ENCODE measurements at regions not wholly inside any gene's neighbourhood (a gene's known extent, or its start where the extent isn't known, plus 50 kb on each side); places are given as distances from the start of the nearest gene placed in this dataset.

GRCh38 chr11:104522123-104522522 is 358.2 kb upstream of the PDGFD start:
- DNase-seq, result no peak

DNA sequence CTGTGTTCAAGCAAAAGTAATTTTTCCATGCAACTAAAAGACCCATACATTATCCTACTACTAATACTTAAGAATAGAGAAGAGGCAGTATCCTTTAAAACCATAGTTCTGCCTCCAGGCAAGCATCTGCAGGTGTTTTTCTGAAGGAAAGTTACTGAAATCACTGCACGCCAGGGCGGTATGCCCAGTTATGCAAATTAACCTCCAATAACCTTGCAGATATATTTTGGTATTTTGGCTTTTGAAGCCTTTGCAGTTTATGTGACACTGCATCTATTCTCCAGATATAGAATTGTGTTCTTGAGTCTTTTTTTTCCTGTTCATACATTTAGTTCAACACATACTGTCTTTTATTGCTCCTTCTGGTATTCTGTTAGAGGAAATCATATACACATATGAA is 346.2 kb upstream of the PDGFD start:
- DNase-seq, result no peak

DNA sequence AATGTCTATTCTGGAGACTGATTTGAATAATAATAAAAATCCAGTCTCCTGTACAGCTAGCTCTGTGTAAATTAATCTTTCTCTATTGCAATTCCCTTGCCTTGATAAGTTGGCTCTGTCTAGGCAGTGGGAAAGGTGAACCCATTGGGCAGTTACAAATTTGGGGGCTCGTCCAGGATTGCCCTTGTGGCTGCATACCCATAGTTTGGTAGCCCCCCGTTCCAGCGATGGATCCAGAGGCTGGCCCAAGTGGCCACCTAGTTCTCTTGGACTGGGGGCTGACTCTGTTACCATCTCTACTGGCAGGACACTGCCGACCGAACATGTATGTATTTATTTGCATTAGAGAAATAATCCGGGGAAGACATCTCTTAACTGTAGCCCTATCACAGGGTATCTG is 326.2 kb upstream of the PDGFD start:
- no peak for DNase-seq

DNA sequence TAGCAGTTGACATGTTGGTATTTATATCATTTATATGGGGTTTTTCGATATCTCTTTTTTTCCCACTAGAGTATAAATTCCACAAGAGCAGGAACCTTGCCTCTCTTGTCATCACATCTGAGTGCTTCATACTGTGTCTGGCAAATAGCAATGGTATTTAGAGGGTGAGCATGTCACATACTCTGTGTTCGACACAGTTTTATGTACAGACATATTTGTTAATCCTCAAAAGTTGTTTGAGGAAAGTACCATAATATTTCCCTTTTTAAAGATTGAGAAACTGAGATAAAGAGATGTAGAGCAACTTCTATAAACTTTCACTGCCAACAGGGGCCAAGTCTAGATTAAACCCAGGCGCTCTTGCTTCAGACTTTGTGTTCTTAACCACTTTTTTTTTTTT is 324.6 kb upstream of the PDGFD start:
- DNase-seq, result no peak

DNA sequence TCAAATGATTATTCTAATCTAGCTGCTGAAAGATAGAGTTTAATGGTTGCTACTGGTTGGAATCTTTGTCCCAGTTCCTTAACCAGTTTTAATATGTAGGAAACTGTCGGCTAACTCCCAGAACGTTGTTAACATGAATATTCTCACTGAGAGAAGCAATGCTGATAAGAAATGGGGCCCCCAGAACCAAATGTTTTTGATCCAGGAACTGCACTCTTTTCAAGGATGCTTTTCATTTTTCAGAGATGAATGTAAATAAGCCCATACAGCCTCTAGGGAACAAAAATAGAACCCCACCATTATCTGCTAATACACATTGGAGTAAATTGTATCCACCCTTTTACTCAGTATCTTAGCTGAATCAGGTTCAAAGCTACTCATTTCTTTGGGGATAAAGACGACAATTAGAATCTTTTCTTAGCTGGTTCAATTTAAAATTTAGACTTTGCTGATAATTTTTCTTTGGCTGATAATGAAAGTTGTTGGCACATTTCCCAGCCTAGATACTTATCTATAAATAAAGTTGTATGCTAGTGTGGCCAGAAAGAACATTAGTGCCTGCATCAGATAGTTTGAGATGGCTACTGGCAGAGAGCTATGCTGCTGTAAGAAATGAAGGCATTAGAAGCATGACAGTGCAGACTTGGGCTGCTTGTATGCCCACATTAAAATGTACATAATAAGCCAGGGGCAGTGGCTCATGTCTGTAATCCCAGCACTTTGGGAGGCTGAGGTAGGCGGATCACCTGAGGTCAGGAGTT is 323.3 kb upstream of the PDGFD start:
- DNase-seq, result no peak

DNA sequence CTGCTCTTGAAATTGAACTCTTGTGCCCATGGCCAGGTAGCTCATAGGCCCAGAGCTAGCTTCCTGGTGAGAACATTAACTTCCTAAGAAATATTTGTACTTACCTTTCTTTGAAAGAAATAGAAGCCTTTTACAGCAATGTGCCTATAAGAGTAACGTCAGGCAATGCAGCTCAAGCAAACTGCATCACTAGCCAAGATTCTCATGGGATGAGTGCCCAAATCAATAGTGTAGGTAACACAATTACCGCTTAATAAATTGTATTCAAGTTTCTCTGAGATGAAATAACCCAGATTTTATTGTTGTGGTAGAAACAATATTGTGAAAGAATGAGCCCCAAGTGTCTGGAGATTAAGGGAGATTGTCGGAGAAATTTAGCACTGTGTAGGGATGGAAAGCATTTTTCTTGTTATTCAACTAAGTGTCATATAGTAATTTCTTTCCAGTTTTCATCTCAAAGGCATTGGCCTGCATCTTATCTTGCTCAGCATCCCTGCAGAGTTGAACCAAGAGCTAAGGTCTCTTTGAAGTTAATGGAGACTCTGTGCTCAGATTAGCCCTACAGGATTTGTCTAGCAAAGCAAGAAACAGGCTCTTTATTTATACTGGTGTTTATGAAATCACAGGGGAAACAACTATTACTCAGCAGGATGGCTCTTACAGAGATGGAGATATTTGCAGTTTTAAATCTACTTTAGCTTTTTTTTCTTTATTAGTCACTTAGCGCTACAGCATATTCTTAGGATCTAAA is 321.0 kb upstream of the PDGFD start:
- DNase-seq, result no peak

DNA sequence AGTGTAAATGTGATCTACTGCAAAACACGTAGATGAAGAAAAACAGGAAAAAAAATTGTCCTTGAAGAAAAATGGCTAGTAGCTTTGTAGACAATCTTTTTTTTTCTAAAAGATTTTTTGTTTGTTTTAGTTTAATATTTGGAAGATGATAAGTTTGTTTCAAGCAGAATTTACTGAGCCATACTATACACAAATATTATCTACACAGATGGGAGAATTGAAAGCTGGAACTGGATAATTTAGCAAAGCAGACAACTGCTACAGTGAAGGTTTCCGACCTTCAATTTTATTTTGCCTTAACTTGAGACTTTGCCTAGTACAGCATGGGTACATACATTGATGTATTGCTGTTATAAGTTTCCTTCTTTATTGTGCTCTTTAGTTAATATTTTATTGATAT is 313.0 kb upstream of the PDGFD start:
- no peak for DNase-seq

DNA sequence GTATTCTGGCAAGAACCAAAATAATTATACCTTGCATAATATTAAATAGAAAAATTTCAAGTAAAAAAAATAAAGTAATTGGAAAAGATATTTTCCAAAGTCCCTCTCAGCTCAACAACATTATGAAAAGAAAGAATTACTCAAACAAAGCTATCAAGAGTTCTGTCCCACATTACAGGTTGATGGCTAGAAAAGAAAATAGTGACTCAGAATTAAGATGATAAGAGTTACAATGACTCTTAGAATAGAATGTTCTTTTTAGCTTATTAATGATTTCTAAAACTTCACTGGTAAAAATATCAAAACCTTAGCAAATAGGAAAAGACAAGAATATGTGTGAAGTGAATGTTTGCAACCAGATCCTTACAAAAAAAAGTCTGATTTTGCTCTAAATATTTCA is 312.5 kb upstream of the PDGFD start:
- DNase-seq, result no peak

DNA sequence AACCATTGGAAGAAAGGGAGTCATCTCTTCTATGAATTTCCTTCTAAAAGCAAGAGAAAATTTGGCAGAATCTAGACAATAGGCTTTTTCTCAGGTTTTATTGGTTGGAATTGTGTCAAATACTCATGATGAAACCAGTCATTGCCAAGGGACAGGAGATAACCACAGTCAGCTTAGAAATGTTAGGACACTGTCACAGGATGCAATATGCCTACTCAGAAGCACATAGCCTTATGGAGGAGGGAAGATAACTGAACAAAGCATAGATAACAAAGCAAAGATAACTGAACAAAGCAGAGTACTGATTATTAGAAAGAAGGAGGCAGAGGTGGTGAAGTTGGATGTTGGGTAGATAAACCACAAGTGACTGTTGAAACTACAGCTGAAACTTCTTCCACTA is 303.5 kb upstream of the PDGFD start:
- no peak for DNase-seq

GRCh38 chr11:104465321-104465720 is 301.4 kb upstream of the PDGFD start:
- no peak for DNase-seq

DNA sequence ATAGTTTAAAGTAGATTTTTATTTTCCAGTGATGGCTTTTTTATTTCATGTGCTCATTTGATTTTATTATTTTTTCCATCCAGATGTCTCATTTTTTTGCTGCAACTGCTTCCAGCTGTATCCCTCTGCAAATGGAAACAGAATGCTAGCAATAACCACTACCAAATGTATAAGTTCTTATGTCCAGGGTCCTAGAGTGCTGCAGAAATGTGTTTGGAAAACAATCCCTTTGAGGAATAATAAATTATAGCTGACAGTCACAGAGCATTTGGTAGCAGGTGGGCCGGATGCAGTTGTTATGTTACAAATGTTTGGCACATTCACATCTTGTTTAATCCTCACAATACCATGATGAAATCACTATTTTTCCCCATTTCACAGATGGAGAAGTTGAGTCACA is 300.7 kb upstream of the PDGFD start:
- no peak for DNase-seq

- no peak for DNase-seq
Measured at GRCh38 chr11:104462341-104462740, 298.4 kb upstream of the PDGFD start.

GRCh38 chr11:104451197-104451893 is 287.4 kb upstream of the PDGFD start:
- DNase-seq, result no peak

- DNase-seq, result no peak
Measured at GRCh38 chr11:104443387-104443786, 279.4 kb upstream of the PDGFD start.

DNA sequence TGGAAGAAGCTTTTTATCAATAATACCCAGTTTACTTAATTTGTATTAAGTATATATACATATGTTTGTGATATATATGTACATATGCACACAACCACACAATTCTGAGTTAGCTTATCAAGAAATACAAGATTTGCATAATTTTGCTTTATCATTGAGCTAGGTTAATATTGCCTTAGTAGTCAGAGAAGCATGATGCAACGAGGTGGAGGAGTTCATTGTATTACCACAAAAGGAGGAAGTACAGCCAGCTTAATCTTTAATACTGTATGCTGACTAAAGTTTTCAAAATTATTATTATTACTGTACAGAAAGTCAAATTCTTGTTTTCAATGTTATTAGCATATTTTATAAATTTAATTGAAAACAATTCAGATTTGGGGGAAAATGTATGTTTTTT is 278.4 kb upstream of the PDGFD start:
- DNase-seq, result no peak

DNA sequence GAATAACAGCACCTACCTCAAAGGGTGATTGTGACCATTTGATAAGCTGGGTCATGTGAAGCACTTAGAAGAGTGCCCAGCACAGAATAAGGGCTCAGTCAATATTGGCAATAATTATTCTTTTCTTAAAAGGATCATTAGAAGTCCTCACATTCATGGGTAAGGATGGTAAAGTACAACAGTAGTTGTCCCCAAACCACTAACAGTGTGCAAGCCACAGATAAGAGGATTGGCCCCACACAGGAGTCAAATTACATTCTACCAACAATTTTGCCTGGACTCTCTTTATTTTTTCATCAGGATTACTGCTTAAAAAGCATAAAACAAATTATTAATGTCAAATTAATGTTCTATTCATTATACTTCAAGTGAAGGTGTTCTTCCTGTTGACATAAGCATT is 271.5 kb upstream of the PDGFD start:
- DNase-seq, result no peak

DNA sequence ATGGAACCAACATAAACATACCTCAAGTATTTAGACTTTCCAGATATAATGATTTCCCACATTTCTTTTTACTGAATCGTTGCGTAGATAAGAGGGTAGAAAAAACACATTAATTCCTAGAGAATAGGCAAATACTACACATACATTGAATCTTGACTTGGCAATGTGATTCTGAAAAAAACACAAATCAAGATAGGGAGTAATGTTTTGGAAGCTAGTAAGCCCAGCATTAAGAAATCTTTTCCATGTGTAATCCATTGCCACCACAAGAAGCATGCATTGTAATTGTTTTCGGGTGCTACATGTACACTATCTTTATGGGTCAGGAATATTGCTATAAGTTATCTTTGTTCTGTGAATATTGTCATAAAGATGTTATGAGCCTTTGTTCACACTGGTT is 269.8 kb upstream of the PDGFD start:
- no peak for DNase-seq

GRCh38 chr11:104432981-104433380 is 269.0 kb upstream of the PDGFD start:
- DNase-seq, result no peak

- DNase-seq, result no peak
Measured at GRCh38 chr11:104432526-104432925, 268.6 kb upstream of the PDGFD start.

GRCh38 chr11:104422324-104422944 is 258.5 kb upstream of the PDGFD start:
- no peak for DNase-seq

GRCh38 chr11:104410336-104410735 is 246.4 kb upstream of the PDGFD start:
- DNase-seq, result no peak

DNA sequence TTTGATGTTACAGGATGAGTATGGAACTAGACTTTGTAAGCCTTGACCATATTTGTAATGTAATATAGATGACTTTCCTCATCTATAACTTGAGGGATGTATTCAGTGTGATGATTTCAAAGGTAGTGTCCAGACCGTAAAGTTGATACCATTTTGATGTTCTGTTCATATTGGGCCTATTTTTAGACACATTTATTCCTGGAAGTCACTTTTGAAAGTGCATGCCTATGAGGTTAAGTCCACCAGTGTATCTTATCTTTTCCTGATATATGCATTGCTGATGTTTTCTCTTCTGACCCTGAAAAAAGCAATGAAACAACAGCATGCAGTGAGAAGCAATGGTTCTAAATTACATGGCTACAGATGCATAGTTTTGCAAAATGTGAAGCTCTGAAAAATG is 244.7 kb upstream of the PDGFD start:
- no peak for DNase-seq

GRCh38 chr11:104405277-104405676 is 241.3 kb upstream of the PDGFD start:
- DNase-seq, result no peak
